DND-41 (cell line): ENCODE measurements at regions not wholly inside any gene's neighbourhood (a gene's known extent, or its start where the extent isn't known, plus 50 kb on each side); places are given as distances from the start of the nearest gene placed in this dataset.

ENCODE experiments used
- ATAC-seq: fragments of 200-7000 bp; cut with Tn5 transposase; 3 replicates; pipeline ENCODE4 v1.9.1; 2021; ENCODE audit warnings: low read depth; ENCODE audit not compliant: insufficient read depth
- DNase-seq: peaks from one replicate; pipeline ENCODE4 v3.0.0-alpha.2; 2020
- H2AFZ ChIP-seq: 2 replicates; pipeline ENCODE4 v1.6.0; 2012; ENCODE audit warnings: low read depth, low read length
- H3K27ac ChIP-seq: 2 replicates; pipeline ENCODE4 v1.5.1; 2012; ENCODE audit warnings: low read length, inconsistent platforms
- H3K27me3 ChIP-seq: fragments of 200-600 bp; sonication (generic); 2 replicates; pipeline ENCODE4 v1.6.0; 2012; ENCODE audit warnings: low read length, mild to moderate bottlenecking, inconsistent platforms; ENCODE audit not compliant: insufficient read depth, poor library complexity
- H3K36me3 ChIP-seq: 2 replicates; pipeline ENCODE4 v1.5.1; 2012; ENCODE audit warnings: low read length, inconsistent platforms; ENCODE audit not compliant: insufficient read depth
- H3K4me1 ChIP-seq: 2 replicates; pipeline ENCODE4 v1.5.1; 2012; ENCODE audit warnings: mild to moderate bottlenecking, low read length; ENCODE audit not compliant: insufficient read depth
- H3K4me2 ChIP-seq: 2 replicates; pipeline ENCODE4 v1.6.0; 2012; ENCODE audit warnings: mild to moderate bottlenecking, moderate library complexity, low read length, inconsistent platforms; ENCODE audit not compliant: insufficient read depth
- H3K4me3 ChIP-seq, 2 experiments: fragments of 200-600 bp in 1 of 2; shearing (Covaris generic) in 1 of 2; 2 replicates each; pipeline ENCODE4 v1.5.1; 2012 to 2016; ENCODE audit warnings: inconsistent platforms in 2 of 2, low read length in 2 of 2, mild to moderate bottlenecking in 2 of 2, low read depth in 1 of 2, moderate library complexity in 1 of 2
- H3K79me2 ChIP-seq: 2 replicates; pipeline ENCODE4 v1.6.0; 2012; ENCODE audit warnings: low read length, inconsistent platforms; ENCODE audit not compliant: insufficient read depth
- H3K9ac ChIP-seq: 2 replicates; pipeline ENCODE4 v1.6.0; 2012; ENCODE audit warnings: low read depth, mild to moderate bottlenecking, inconsistent platforms, low read length, moderate library complexity
- H3K9me3 ChIP-seq: 2 replicates; pipeline ENCODE4 v1.5.1; 2012; ENCODE audit warnings: low read length, moderate library complexity, mild to moderate bottlenecking, inconsistent platforms; ENCODE audit not compliant: insufficient read depth, severe bottlenecking
- H4K20me1 ChIP-seq: 2 replicates; pipeline ENCODE4 v1.6.0; 2012; ENCODE audit warnings: low read length; ENCODE audit not compliant: insufficient read depth
- EZH2 ChIP-seq: IDR thresholded peaks from 3 replicates; pipeline ENCODE4 v1.6.1; 2012; ENCODE audit warnings: borderline replicate concordance, low read depth, mild to moderate bottlenecking, moderate library complexity, low read length, inconsistent platforms; ENCODE audit not compliant: severe bottlenecking
- TF ChIP-seq, protein P1 (sequence below): IDR thresholded peaks from 2 replicates; pipeline ENCODE4 v1.5.1; 2012; ENCODE audit warnings: borderline replicate concordance, low read length, moderate library complexity, mild to moderate bottlenecking; ENCODE audit not compliant: poor library complexity, severe bottlenecking; ENCODE audit errors: extremely low read depth

DNA sequence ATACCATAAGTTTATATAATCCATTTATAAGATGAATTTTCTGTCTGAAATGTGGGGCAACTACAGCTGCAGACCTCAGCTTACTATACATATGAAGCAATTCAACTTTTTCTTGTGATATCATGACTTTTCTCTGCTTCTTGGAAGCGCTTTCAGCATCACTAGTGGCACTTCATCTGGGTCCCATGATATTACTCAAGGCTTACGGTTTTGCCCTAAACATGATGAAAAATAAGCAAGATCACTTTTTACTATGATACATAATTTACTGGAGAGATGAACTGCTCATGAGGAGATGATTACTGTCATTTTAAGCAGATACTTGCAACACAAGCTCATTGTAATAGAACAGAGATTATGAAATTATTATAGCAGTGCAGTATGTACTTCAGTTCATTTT is 258.0 kb upstream of the ZSWIM2 start:
- Histone ChIP-seq H2AFZ (no peak overlapping the region), H3K27me3 (no peaks in the 10 kb centered on the region), H3K27ac (no peak overlapping the region), H4K20me1 (no peaks in the 10 kb centered on the region), H3K4me1 (no peaks in the 10 kb centered on the region), H3K4me2 (no peak overlapping the region), H3K36me3 (no peaks in the 10 kb centered on the region), H3K9me3 (no peaks in the 10 kb centered on the region), H3K4me3 (no peak overlapping the region), H3K79me2 (no peaks in the 10 kb centered on the region), H3K9ac (no peak overlapping the region)
- no peak for DNase-seq
- TF ChIP-seq EZH2, result no peak
- TF ChIP-seq, protein P1, sequence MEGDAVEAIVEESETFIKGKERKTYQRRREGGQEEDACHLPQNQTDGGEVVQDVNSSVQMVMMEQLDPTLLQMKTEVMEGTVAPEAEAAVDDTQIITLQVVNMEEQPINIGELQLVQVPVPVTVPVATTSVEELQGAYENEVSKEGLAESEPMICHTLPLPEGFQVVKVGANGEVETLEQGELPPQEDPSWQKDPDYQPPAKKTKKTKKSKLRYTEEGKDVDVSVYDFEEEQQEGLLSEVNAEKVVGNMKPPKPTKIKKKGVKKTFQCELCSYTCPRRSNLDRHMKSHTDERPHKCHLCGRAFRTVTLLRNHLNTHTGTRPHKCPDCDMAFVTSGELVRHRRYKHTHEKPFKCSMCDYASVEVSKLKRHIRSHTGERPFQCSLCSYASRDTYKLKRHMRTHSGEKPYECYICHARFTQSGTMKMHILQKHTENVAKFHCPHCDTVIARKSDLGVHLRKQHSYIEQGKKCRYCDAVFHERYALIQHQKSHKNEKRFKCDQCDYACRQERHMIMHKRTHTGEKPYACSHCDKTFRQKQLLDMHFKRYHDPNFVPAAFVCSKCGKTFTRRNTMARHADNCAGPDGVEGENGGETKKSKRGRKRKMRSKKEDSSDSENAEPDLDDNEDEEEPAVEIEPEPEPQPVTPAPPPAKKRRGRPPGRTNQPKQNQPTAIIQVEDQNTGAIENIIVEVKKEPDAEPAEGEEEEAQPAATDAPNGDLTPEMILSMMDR, result no peak
- ATAC-seq, result no peak

DNA sequence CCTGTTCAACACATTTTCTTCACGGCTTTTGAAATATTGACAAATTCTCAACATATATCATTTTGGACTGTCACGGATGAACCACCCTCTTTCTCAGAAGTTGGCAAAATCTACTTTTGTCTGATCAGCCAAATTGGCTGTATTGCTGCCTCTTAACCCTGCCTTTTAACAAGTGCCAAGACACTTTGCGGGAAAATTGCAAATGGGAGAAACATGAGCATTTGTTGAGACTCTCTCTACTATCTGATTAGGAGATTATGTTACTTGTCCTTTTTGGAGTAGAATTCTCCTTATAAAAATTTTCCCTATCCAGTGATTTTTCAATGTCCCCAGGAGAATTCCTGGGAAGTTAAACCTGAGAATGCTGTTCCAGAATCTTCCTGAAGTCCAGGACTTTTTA is 256.2 kb upstream of the ZSWIM2 start:
- Histone ChIP-seq H4K20me1 (no peaks in the 10 kb centered on the region), H2AFZ (no peak overlapping the region), H3K4me1 (no peaks in the 10 kb centered on the region), H3K36me3 (no peaks in the 10 kb centered on the region), H3K9ac (no peak overlapping the region), H3K27ac (no peak overlapping the region), H3K79me2 (no peaks in the 10 kb centered on the region), H3K9me3 (no peaks in the 10 kb centered on the region), H3K4me3 (no peak overlapping the region), H3K4me2 (no peak overlapping the region), H3K27me3 (no peaks in the 10 kb centered on the region)
- TF ChIP-seq, protein P1, result no peak
- no peak for TF ChIP-seq EZH2
- ATAC-seq (no peak), DNase-seq (no peak)

DNA sequence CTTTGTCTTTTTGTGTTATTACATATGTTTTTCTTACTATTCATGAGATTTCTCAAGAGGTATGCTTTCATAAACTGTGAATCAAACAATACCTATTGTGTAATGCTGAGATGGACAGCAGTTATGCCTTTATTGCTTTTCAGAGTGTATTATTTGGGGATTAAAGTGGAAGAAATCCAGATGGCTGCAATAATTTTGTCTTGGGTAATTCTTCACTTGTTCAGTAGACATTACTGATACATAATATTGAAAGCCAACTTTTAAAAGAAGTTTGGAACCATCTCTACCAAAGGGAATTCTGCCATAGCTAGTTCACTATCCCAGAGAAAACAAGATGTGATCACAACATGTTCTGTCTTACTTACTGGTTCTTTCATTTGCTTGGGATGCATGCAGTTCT is 253.4 kb upstream of the ZSWIM2 start:
- Histone ChIP-seq H3K4me3 (no peak overlapping the region), H3K4me1 (no peaks in the 10 kb centered on the region), H2AFZ (no peak overlapping the region), H3K27ac (no peak overlapping the region), H3K9ac (no peak overlapping the region), H3K4me2 (no peak overlapping the region), H3K9me3 (no peaks in the 10 kb centered on the region), H3K79me2 (no peaks in the 10 kb centered on the region), H4K20me1 (no peaks in the 10 kb centered on the region), H3K27me3 (no peaks in the 10 kb centered on the region), H3K36me3 (no peaks in the 10 kb centered on the region)
- ATAC-seq (no peak), DNase-seq (no peak)
- no peak for TF ChIP-seq EZH2
- TF ChIP-seq, protein P1, result no peak

DNA sequence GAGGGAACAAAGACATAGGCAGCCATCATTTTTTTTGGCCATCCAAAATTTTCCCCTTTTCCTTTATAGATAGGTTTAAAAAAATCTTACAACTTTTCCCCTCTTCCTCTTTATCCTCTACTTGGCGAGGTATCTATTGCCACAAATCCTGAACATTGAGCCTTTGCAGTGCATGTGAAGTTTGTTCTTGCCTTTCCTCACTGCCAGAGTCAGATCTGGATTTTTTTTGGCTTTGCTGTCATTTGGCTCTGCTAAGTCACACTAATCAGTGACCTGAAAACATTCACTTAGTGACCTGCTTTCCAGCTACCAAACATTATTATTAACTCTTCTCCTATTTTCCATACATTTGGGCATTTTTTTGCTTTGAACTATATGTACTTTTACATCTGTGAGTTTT is 249.2 kb upstream of the ZSWIM2 start:
- DNase-seq (no peak), ATAC-seq (no peak)
- Histone ChIP-seq H3K4me1 (no peaks in the 10 kb centered on the region), H3K36me3 (no peaks in the 10 kb centered on the region), H4K20me1 (no peaks in the 10 kb centered on the region), H2AFZ (no peak overlapping the region), H3K27me3 (no peaks in the 10 kb centered on the region), H3K4me2 (no peak overlapping the region), H3K79me2 (no peaks in the 10 kb centered on the region), H3K9me3 (no peaks in the 10 kb centered on the region), H3K4me3 (no peak overlapping the region), H3K9ac (no peak overlapping the region), H3K27ac (no peak overlapping the region)
- no peak for TF ChIP-seq EZH2
- TF ChIP-seq, protein P1, result no peak
